ENCODE measurements at regions not wholly inside any gene's neighbourhood (a gene's known extent, or its start where the extent isn't known, plus 50 kb on each side); places are given as distances from the start of the nearest gene placed in this dataset.

DNA sequence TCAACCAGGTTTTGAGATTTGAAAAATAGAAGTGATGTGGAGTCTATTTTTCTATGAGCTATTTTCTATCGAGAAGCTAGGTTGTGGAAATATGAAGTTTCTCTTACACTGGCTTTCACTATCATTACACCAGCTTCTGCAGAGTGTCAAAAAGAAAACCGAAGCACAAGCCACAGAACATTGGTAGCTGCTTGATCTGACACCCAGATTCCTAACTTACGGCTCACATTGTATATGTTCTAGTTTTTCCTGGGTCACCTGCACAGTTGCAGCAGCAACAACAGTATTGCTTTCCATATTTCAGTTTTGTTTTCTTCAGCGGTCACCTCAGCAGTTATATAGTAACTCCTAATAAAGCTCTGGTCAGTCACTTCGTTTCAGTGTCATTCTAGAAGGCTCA is 790.1 kb downstream of the PLOD2 start:
- intact Hi-C loops (cut with DNase I): no loop called here
- no peak for TF ChIP-seq POLR2AphosphoS5 (IDR thresholded peaks at IDR 0.05; ENCODE audit: insufficient read depth in 1 of 2, low read depth in 1 of 2)
- TF ChIP-seq POLR2A (IDR thresholded peaks at IDR 0.05): no peak
- TF ChIP-seq, protein P1, sequence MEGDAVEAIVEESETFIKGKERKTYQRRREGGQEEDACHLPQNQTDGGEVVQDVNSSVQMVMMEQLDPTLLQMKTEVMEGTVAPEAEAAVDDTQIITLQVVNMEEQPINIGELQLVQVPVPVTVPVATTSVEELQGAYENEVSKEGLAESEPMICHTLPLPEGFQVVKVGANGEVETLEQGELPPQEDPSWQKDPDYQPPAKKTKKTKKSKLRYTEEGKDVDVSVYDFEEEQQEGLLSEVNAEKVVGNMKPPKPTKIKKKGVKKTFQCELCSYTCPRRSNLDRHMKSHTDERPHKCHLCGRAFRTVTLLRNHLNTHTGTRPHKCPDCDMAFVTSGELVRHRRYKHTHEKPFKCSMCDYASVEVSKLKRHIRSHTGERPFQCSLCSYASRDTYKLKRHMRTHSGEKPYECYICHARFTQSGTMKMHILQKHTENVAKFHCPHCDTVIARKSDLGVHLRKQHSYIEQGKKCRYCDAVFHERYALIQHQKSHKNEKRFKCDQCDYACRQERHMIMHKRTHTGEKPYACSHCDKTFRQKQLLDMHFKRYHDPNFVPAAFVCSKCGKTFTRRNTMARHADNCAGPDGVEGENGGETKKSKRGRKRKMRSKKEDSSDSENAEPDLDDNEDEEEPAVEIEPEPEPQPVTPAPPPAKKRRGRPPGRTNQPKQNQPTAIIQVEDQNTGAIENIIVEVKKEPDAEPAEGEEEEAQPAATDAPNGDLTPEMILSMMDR (IDR thresholded peaks at IDR 0.05): no peak

DNA sequence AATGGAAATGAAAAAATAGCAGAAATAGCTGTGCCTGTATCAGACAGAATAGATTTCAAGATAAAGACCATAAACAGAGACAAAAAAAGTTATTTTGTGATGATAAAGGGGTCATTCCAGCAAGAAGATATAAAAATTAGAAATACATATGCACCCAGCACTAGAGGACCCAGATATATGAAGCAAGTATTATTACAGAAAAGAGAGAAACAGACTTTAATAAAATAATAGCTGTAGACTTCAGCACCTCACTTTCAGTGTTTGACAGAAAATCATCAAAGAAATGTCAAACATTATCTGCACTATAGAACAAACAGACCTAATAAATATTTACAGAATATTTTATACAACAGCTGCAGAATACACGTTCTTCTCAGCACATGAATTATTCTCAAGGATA is 783.7 kb downstream of the PLOD2 start:
- H3K27me3 ChIP-seq: no peaks in the 10 kb centered on the region
- no peak overlapping the region for H3K27ac ChIP-seq
- TF ChIP-seq POLR2AphosphoS5 (IDR thresholded peaks at IDR 0.05; ENCODE audit: insufficient read depth in 1 of 2, low read depth in 1 of 2) (no peak), POLR2A (IDR thresholded peaks at IDR 0.05) (no peak)
- TF ChIP-seq, protein P1 (IDR thresholded peaks at IDR 0.05): no peak
- no peak for DNase-seq (ENCODE audit: extremely low spot score in 2 of 2)
- H3K36me3 ChIP-seq: no peaks in the 10 kb centered on the region
- H3K4me3 ChIP-seq: no peak overlapping the region
- no peaks in the 10 kb centered on the region for H3K4me1 ChIP-seq
- no peaks in the 10 kb centered on the region for H3K9me3 ChIP-seq
- intact Hi-C loops (cut with DNase I): no loop called here

More for the DNA sequence above, 790.1 kb downstream of the PLOD2 start:
- no peak for DNase-seq (ENCODE audit: extremely low spot score in 2 of 2)
- H3K9me3 ChIP-seq: no peaks in the 10 kb centered on the region
- no peaks in the 10 kb centered on the region for H3K27me3 ChIP-seq
- no peaks in the 10 kb centered on the region for H3K4me1 ChIP-seq
- no peak overlapping the region for H3K27ac ChIP-seq
- no peaks in the 10 kb centered on the region for H3K36me3 ChIP-seq
- no peak overlapping the region for H3K4me3 ChIP-seq

DNA sequence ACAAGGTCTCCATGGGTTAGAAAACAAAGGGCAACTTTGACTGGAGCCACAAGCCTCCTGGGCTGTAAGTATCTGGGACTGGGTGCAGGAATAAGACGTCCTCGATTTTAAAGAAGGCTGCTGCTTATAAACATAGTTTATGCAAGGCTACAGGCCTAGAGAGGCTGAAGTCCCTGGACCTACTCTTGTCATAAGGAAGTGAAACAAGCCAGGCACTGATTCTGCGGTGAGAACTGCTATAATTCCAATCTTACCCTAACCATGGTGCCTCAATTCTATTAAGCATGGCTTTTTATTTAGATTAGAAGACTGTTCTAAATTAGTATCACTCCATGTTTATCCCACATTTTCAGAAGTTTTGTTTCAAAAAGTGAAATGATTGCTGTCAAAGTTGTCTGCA is 777.6 kb downstream of the PLOD2 start:
- Histone ChIP-seq H3K9me3 (no peaks in the 10 kb centered on the region), H3K4me1 (no peaks in the 10 kb centered on the region), H3K27me3 (no peaks in the 10 kb centered on the region), H3K4me3 (no peak overlapping the region), H3K36me3 (no peaks in the 10 kb centered on the region), H3K27ac (no peak overlapping the region)
- intact Hi-C loops (cut with DNase I): no loop called here
- DNase-seq (ENCODE audit: extremely low spot score in 2 of 2): no peak
- TF ChIP-seq, protein P1 (IDR thresholded peaks at IDR 0.05): no peak
- TF ChIP-seq POLR2A (IDR thresholded peaks at IDR 0.05) (no peak), POLR2AphosphoS5 (IDR thresholded peaks at IDR 0.05; ENCODE audit: insufficient read depth in 1 of 2, low read depth in 1 of 2) (no peak)

DNA sequence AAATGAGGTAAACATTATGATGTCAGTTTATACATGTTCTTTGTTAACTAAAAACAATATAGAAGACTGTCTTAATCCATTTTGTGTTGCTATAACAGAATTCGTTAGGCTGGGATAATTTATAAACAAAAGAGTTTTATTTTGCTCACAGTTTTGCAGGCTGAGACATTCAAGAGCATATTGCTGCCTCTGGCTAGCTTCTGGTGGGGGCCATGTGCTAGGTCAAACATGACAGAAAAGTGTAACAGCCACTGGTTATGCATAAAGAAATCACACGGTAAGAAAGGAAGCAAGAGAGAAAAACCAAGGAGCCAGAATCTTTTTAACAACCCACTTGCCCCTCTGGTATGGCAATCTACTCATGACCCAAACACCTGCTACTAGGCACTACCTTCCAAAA is 776.7 kb downstream of the PLOD2 start:
- H3K27ac ChIP-seq: no peak overlapping the region

DNA sequence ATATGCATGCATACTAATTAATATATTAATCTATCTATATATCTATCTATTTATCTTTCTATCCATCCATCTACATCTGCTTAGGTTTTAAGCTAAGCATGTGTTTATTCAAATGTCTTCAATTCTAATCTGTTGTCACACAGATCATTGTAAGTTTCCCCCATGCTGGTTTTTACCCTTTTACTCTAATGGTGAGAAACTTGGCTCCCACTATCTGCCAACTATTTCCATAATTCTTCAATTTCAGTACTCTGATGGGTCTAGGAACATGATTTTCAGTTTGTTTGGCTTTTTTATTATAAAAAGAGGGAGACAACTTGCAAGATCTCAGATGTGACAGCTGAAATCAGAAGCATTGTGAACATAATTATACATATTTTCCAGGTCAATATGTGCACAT is 773.8 kb downstream of the PLOD2 start:
- intact Hi-C loops (cut with DNase I): no loop called here
- no peak for DNase-seq (ENCODE audit: extremely low spot score in 2 of 2)
- TF ChIP-seq POLR2A (IDR thresholded peaks at IDR 0.05) (no peak), POLR2AphosphoS5 (IDR thresholded peaks at IDR 0.05; ENCODE audit: insufficient read depth in 1 of 2, low read depth in 1 of 2) (no peak)
- TF ChIP-seq, protein P1 (IDR thresholded peaks at IDR 0.05): no peak
- Histone ChIP-seq H3K4me1 (no peaks in the 10 kb centered on the region), H3K4me3 (no peak overlapping the region), H3K9me3 (no peaks in the 10 kb centered on the region), H3K36me3 (no peaks in the 10 kb centered on the region), H3K27me3 (no peaks in the 10 kb centered on the region), H3K27ac (no peak overlapping the region)

More for the DNA sequence above, 776.7 kb downstream of the PLOD2 start:
- Histone ChIP-seq H3K4me1 (no peaks in the 10 kb centered on the region), H3K4me3 (no peak overlapping the region), H3K27me3 (no peaks in the 10 kb centered on the region), H3K36me3 (no peaks in the 10 kb centered on the region), H3K9me3 (no peaks in the 10 kb centered on the region)
- no peak for DNase-seq (ENCODE audit: extremely low spot score in 2 of 2)
- intact Hi-C loops (cut with DNase I): no loop called here
- TF ChIP-seq POLR2A (IDR thresholded peaks at IDR 0.05) (no peak), POLR2AphosphoS5 (IDR thresholded peaks at IDR 0.05; ENCODE audit: insufficient read depth in 1 of 2, low read depth in 1 of 2) (no peak)
- TF ChIP-seq, protein P1 (IDR thresholded peaks at IDR 0.05): no peak
